GM18507 (cell line): ENCODE measurements at regions not wholly inside any gene's neighbourhood (a gene's known extent, or its start where the extent isn't known, plus 50 kb on each side); places are given as distances from the start of the nearest gene placed in this dataset.
"Not testable (repeated sequence)": the region's sequence is repeated elsewhere in the genome, so short reads cannot be mapped to it uniquely, and the experiment has no call there.

ENCODE experiments used
- DNase-seq: peaks from one replicate; pipeline ENCODE4 v3.0.0; 2011; ENCODE audit warnings: low read depth; ENCODE audit not compliant: insufficient read length; ENCODE audit errors: extremely low spot score
- FAIRE-seq: peaks from 2 replicates; lab custom pipeline; 2011; peaks lifted over from hg19 to GRCh38; lab: Jason Lieb, UNC

DNA sequence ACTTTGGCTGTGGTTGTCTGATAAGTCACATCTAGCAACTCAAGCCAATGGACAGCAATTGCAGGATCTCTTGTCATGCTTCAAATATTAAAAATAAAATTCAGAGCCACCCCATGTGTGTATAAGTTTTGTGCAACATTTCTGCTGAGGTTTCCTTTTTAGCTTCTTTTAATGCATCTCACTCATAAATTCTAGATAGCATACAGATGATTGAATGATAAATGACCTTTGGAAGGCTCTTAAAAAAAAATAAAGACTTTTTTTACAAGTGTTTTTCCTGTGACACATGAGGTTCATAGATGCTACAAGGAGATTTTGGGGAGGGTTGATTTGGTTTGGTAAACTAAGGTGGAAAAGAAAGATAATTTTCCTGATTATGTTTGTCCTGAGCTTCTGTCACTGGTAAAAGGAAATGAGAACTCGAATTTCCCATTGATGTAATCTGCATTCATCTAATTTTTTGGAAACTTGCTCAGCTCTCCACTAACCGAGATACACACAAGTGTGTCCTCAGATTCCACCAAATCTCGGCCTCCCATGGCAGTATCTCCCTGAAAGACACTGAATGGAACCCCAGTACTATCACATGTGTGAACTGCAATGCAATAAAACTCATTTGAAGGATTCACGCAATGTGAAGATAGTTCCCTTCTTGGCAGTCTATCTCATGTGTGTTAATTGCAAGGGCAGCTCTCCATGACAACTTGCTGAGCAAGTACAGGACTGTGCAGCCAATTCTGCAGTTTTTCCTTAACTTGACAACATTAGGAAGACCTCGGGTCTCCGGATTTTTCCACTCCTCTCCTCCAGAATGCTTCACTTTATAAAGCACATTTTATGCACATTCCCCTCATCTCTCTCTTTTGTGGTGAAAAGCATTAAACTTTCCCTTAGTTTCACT lies 185.4 kb upstream of the PFKP start:
- DNase-seq, result no peak
- no peak for FAIRE-seq

DNA sequence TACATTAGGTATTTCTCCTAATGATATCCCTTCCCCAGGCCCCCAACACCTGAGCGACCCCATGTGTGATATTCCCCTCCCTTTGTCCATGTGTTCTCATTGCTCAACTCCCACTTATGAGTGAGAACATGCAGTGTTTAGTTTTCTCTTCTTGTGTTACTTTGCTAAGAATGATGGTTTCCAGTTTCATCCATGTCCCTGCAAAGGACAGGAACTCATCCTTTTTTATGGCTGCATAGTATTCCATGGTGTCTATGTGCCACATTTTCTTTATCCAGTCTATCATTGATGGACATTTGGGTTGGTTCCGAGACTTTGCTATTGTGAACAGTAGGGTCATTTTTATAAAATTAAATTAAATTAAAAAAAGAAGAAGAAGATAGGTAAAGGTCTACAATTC lies 187.3 kb upstream of the PFKP start:
- not testable (repeated sequence) for DNase-seq, FAIRE-seq

DNA sequence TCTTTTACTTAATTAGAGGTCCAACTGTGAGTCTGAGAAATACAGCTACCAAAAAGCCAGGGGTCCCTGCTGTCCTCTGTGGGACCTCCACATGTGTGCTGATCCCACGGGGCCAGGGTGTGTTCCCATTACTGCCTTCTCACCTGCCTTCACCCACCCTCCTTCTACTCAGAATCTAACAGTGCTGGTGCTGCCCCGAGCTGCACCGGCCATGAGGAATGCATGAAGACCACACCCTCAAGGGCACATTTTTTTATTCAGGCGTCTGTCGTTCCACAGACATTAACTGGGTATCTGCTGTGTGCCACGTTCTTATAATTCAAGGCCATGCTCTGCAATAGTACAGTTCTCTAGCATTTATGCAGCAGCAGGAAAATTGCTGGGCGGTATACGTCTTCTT lies 188.5 kb upstream of the PFKP start:
- no peak for DNase-seq
- no peak for FAIRE-seq

DNA sequence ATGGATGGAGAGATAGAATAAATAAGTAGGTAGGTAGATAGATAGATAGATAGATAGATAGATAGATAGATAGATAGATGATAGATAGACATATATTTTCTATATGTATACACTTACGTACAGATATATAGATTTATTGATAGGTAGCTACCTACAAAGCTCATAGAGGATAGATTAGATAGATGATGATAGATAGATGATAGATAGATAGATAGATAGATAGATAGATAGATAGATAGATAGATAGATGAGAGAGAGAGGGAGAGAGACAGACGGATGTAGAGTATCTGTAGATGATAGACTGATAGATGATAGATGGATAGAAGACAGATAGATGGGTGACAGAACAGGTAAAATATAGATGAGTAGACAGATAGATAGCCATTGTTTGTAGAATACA lies 191.3 kb upstream of the PFKP start:
- FAIRE-seq, result no peak

DNA sequence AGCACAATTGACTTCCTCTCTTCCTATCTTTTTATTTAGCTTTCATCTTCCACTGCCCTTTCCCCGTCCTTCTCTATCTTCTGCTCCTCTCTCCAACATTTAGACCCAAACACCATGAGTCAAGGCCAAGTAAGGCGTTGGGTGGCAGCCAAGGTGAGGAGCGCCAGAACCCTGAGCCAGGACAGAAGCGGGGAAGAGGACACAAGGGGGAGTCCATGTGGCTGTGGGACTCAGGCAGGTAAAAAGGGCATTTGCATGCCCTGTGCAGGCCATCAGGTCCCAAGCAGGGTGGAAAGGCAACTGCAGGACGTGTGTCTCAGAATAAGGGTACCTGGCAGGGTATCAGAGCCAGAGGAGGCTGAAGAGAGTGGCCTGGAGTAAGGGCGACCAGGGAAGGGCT lies 192.4 kb upstream of the PFKP start:
- FAIRE-seq (no peak), DNase-seq (no peak)

More for the DNA sequence above, 191.3 kb upstream of the PFKP start:
- no peak for DNase-seq

DNA sequence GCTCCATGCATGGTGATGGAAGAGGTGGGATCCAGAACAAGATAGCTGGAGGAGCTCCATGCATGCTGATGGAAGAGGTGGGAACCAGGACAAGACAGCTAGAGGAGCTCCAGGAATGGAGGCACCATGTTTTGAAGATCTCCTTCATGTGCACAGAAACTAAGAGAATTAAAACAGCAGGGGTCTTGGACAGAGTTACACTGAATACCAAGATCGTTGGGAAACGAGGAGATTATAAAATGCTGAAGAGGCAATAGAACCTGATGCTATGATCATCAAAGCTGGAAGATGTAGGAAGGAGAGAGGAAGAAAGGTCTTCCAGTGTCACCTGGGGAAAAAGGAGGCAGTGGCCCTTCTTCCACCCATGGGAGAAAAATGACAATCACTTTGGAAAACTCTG lies 193.6 kb upstream of the PFKP start:
- no peak for FAIRE-seq
- DNase-seq, result no peak

DNA sequence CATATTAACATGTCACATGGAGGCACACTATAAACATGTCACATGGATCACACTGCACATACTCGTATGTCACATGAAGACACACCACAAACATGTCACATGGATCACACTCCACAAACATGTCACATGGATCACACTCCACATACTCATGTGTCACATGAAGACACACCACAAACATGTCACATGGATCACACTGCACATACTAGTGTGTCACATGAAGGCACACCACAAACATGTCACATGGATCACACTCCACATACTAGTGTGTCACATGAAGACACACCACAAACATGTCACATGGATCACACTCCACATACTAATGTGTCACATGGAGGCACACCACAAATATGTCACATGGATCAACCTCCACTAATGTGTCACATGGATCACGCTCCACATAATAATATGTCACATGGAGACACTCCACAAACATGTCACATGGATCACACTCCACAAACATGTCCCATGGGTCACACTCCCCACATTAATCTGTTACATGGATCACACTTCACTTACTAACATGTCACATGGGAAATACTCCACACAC lies 195.6 kb upstream of the PFKP start:
- FAIRE-seq, result no peak

DNA sequence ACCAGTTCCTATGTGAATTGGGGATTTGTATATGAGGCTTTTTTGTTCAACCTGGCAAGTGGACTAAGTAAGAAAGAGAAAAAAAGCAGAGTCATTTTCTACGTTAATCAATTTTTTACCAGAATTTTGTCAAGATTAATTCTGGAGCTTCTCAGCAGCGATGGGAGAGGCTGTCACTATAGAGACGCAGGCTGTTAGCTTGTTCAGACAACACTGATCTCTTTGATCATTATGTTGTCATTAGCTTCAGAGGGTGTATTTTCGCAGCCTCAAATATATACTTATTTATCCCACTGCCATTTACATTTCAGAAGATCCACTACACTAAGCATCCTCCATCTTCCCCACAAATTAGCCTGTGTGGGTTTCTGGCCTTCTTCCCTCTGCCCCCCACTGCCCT lies 196.7 kb upstream of the PFKP start:
- DNase-seq, result no peak
- FAIRE-seq, result no peak

More for the DNA sequence above, 195.6 kb upstream of the PFKP start:
- no peak for DNase-seq

DNA sequence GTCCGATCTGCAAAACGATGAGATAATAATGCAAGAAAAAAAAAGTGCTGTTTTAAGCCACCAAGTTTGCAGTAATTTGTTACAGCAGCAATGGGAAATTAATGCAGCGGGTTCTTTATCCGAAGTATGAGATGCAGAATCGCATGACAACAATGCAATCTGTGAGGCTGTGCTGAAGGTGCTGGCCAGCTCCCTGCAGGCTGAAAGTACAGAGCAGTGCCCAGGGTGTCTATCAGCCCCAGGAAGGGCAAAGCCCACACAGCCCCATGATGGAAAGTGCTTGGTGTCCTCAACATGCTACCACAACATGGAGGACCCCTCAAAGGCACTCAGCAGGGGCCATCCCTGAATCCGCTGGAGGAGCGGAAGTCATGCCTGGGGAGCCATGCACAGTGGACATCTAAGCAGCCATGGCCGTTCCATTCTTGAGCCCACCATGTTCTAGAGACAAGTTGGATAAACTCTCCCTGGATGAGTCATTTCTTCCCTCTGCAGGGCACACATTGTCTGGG lies 199.5 kb upstream of the PFKP start:
- FAIRE-seq (no peak), DNase-seq (no peak)

DNA sequence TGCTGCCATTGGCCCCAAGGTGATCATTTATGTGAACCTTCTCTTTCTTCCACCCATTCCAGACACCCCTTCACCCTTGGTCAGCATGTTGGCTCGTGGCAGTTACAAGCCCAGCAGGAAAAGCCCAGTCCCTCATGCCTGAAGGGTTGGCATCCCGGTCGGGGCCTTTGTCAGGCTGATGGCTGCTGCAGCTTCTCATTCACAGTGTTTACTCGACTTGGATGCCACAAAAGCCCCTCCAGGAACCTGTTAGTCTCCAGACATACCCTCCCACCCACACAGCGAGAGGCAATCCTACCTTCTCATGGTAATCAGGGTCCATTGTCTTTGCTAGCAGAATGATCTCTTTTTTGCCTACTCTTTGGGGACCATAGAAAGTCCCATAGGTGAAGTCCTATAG lies 200.8 kb upstream of the PFKP start:
- FAIRE-seq (no peak), DNase-seq (no peak)

DNA sequence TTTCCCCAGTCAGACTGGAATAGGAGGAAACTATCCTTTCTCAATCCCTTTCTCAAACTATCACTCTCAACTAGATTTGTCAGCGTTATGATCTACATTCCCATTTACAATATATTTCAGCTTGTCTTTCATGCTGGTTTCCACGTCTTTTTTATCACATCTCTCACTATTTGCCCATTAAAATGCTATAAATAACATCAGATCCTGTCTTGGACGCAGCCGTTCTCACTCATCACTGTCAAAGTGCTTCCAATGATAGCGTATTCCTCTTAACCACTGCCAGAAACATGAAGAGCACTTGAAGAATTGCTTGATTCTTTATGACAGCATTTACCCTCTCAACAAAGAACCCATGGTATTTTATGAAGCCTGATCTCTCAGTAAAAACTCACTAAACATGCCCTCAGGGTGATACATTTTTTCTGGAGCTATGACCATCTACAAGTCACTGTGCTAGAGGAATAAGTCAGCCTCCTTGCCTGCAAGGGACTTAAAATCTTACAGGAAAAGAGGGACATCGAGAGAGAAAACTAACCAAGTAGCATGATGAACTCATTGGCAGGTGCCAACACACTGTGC lies 205.6 kb upstream of the PFKP start:
- DNase-seq (no peak), FAIRE-seq (no peak)

DNA sequence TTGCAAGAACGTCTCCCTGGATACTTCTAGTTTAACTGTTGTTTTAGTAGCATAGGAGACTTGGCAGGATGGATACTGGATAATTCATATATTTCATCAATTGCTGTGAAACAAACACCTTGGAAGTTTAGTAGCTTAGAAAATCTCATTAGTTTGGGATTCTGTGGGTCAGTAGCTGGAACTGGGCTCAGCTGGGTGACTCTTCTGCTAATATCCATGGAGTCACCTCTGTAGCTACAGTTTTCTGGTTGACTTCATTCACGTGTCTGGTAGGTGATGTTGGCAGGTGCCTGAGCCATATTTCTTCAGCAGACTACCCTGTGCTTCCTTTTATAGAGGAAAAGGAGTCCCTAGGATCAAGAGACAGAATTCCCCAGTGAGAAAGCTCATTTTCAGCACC lies 208.9 kb upstream of the PFKP start:
- no peak for FAIRE-seq
- DNase-seq, result no peak

DNA sequence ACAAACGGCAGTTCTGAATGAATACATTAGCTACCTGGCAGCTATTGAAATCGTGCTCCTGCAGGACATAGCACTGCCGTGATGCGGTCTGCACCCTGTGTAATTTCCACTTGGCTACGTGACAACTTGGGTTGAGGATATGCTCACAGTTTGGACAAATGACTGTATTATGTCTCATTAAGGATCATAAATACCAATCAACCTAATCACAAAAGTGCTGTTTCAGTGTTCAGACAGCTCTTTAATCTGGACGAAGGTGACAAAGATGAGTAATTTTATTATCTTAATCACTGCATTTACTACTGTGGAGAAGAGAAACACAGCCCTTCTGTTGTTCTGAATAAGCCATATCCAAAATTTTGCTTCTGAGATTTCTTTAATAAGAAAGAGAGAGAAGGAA lies 210.8 kb upstream of the PFKP start:
- FAIRE-seq, result no peak
- no peak for DNase-seq

DNA sequence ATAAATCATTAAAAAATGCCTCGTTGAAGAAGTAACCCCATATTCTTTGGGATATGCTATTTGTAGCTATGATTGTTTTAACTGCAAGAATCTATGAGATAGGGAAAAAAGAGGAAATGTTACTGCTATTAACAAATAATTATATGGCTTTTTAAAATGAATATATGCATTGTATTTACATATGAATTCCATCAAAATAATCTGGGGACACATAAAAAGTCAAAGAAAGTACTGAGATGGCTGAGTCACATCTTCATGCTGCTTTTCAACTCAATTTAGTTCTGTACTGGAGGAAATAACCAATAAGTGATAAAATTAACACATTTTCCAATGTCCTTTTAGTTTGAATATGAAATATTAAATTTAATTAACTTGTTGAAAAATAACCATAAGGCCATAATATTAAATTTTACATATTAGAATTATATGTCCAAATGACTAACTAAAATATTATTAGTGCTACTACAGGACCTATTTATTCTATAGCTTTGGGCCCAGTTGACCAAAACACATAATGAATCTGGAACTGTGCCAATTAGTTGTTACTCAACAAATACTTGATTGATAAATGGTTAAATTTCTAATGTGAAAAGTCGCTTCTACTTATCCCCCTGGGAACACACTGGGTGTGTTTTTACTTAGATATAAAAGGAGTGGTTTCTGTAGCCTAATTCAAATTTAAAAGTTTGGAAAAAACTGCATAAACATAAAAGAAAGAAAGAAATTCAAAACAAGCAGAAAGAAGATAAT lies 214.6 kb upstream of the PFKP start:
- DNase-seq, result no peak
- FAIRE-seq, result no peak

DNA sequence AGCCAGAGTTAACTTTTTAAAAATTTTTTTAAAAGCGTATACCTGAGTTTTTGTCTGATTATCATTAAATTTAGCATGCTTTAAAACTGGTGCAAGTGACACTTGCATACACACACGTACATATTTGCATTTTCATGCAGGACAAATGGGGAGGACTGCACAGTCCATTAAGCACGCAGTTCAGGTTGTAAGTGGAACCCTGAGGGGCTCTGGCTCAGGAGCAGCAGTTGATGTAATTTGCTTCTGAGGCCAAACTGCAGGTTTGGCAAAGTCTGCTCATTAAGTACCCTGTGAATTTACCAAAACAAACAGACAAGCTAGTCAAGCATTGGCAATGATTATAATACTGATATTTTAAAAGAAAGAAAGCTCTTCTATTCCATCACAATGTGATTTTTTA lies 215.8 kb upstream of the PFKP start:
- no peak for FAIRE-seq

DNA sequence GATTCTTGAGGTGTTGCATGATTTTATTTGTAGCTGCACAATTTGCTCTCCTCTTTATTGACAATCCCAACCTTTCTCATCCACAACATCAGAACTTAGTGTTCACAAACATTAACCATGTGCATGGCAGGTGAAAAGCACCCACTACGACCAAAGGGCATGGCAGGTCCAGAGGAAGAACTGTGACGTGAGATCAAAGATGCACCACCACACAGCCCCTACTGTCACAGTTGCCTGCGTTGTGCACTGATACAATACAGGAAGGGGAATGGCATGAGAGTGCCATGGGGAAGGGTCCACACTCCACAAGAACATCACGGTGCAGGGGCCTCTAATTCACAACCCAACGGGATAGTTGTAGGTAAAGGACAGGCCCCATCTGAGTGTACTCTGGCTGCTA lies 217.1 kb upstream of the PFKP start:
- FAIRE-seq, result no peak
- DNase-seq, result no peak

More for the DNA sequence above, 215.8 kb upstream of the PFKP start:
- DNase-seq, result no peak

DNA sequence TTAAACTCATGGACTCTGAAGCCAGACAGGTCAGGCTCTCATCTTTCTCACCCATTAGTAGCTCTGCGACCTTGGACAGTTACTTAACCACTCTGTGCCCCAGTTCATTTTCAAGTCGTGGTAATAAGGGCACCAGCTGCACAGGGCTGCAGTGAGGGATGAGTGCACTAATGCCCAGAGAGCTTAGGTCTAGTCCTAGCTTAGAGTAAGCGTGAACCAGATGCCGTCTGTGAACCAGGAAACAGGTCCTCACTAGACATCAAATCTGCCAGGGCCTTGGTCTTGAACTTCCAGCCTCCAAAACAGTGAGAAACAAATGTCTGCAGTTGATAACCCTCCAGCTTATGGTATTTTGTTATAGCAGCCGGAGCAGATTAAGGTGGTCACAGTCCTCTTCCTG lies 222.4 kb upstream of the PFKP start:
- FAIRE-seq (no peak), DNase-seq (no peak)

DNA sequence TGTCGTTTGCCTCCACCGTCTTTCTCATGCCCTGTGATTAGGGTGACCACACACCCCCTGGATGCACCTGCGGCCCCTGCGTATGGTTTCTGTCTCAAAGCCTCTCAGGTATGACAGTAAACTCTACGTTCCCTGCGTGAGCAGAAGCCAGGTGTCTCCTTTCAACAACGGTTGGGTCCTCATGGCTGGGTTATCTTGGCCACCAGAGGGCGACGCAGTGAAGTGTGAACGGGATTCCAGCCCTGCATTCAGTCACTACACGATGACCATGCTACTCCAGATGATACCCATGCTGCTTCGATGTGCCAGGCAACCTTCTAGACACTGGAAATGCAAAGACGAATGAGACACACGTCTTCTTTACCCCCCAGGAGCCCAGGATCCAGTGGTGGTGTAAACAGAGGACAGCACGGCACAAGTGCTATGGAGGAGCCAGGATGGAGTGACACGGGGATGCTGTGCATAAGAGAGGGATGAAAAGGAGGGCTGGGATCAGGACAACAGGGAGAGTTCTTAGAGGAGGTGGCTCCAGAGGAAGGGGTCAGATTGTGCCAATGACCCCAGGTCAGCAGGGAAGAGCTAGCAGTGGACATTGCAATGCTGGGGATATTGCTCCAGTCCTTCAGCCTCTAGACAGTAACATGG lies 228.1 kb upstream of the PFKP start:
- peak; percentile 36 for FAIRE-seq
- peak; percentile 23 for DNase-seq

DNA sequence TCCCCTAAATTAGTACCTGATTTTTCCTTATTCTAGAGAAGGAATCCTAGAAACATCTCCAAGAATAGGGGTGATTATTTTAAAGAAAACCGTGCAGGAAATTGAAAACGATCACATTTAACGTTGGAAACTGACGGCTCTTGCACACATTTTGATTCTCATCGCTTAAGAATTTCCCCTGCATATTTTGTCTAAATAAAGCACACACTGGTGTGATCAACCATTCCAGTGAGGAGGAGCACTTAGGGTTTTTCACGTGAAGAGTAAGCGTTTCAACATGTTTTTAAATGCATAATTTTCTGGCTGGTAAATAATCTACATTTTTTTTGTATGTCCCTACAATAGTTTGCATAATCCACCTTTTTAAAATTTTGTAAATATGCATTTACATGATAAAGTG lies 229.7 kb upstream of the PFKP start:
- DNase-seq (no peak), FAIRE-seq (no peak)
